ENCODE measurements at regions not wholly inside any gene's neighbourhood (a gene's known extent, or its start where the extent isn't known, plus 50 kb on each side); places are given as distances from the start of the nearest gene placed in this dataset.

DNA sequence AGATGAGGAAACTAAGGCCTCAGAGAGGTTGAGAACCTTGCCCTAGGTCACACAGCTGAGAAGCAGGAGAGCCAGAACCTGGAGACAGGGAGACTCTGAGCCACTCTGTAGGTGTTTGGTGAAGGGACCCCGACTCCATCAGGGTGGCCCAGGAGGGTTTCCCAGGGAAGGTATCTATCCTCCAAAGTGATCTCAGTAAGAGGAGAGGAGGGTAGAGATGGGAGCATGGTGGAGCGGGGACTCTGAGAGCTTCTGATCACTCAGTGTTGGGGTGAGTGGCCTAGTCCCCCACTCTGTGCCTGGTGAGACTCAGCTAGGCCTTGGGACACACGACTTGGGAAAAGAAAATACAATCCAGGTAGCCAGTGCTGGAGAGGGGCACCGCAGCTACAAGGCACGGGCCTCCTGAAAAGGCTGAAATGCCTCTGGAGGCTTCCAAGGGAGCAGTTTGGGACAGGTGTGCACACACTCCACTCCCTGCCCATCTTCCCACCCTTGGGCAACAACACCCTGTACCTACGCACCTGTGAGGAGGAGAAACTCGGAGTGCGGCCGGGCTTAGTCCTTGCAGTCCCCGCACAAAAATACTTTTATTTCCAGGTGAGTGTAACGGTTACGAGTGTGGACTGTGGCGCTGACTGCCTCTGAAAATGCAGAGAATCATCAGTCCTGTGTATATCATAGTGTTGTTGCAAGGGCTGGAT is 80.8 kb downstream of the CAMK2N1 start:
- Histone ChIP-seq H3K27me3 (ENCODE audit: insufficient read depth, low read length) (peaks cover 4% of the 10 kb centered on the region; the same call in 1 of the 2 replicates), H3K36me3 (ENCODE audit: insufficient read depth, low read length) (no peaks in the 10 kb centered on the region), H3K79me2 (ENCODE audit: control insufficient read depth, insufficient read depth, low read length, unreplicated experiment) (no peaks in the 10 kb centered on the region), H3K4me1 (ENCODE audit: control insufficient read depth, insufficient read depth, low read length, unreplicated experiment) (peaks cover 26% of the 10 kb centered on the region), H3K4me3 (ENCODE audit: low read depth, low read length) (no peak overlapping the region), H2AFZ (ENCODE audit: low read length, unreplicated experiment) (no peak overlapping the region), H3K27ac (ENCODE audit: low read depth, low read length) (no peak overlapping the region)
